ENCODE measurements at regions not wholly inside any gene's neighbourhood (a gene's known extent, or its start where the extent isn't known, plus 50 kb on each side); places are given as distances from the start of the nearest gene placed in this dataset.

GRCh38 chr16:27719106-27719445 lies 169.1 kb downstream of the KATNIP start:
- DNase-seq (ENCODE audit: low read depth) = no peak

GRCh38 chr16:27720731-27721530 lies 171.0 kb downstream of the KATNIP start:
- no peak for DNase-seq (ENCODE audit: low read depth)

GRCh38 chr16:27721531-27722181 lies 171.7 kb downstream of the KATNIP start:
- no peak for DNase-seq (ENCODE audit: low read depth)

- DNase-seq (ENCODE audit: low read depth) = no peak
Measured at GRCh38 chr16:27722207-27722606, 172.3 kb downstream of the KATNIP start.

- no peak for DNase-seq (ENCODE audit: low read depth)
Measured at GRCh38 chr16:27722892-27723450, 173.0 kb downstream of the KATNIP start.

- DNase-seq (ENCODE audit: low read depth) = no peak
Measured at GRCh38 chr16:27723711-27724481, 174.0 kb downstream of the KATNIP start.

- DNase-seq (ENCODE audit: low read depth) = no peak
Measured at GRCh38 chr16:27724482-27725235, 174.7 kb downstream of the KATNIP start.

- no peak for DNase-seq (ENCODE audit: low read depth)
Measured at GRCh38 chr16:27725236-27726000, 175.5 kb downstream of the KATNIP start.

GRCh38 chr16:27726621-27727261 lies 176.8 kb downstream of the KATNIP start:
- peak; percentile 51 for DNase-seq (ENCODE audit: low read depth)

- DNase-seq (ENCODE audit: low read depth) = no peak
Measured at GRCh38 chr16:27727941-27728340, 178.0 kb downstream of the KATNIP start.

GRCh38 chr16:27728691-27729090 lies 178.7 kb downstream of the KATNIP start:
- no peak for DNase-seq (ENCODE audit: low read depth)

GRCh38 chr16:27729516-27730304 lies 179.8 kb downstream of the KATNIP start:
- no peak for DNase-seq (ENCODE audit: low read depth)

GRCh38 chr16:27730661-27731210 lies 180.8 kb downstream of the KATNIP start:
- DNase-seq (ENCODE audit: low read depth) = no peak

- no peak for DNase-seq (ENCODE audit: low read depth)
Measured at GRCh38 chr16:27735031-27735430, 185.1 kb downstream of the KATNIP start.

- DNase-seq (ENCODE audit: low read depth) = no peak
Measured at GRCh38 chr16:27736431-27736830, 186.5 kb downstream of the KATNIP start.

- no peak for DNase-seq (ENCODE audit: low read depth)
Measured at GRCh38 chr16:27737513-27737912, 187.6 kb downstream of the KATNIP start.

Measured in EH (cell line).